ENCODE measurements at regions not wholly inside any gene's neighbourhood (a gene's known extent, or its start where the extent isn't known, plus 50 kb on each side); places are given as distances from the start of the nearest gene placed in this dataset.
"Not testable (repeated sequence)": the region's sequence is repeated elsewhere in the genome, so short reads cannot be mapped to it uniquely, and the experiment has no call there.

- peak; percentile 99 for ATAC-seq
- TF ChIP-seq GLIS3 (CRISPR knock-in tag; IDR thresholded peaks at IDR 0.05), result no peak
- no peak for TF ChIP-seq CSDC2 (CRISPR knock-in tag; IDR thresholded peaks at IDR 0.05)
- no peak for TF ChIP-seq ZNF70 (CRISPR knock-in tag; IDR thresholded peaks at IDR 0.05)
- TF ChIP-seq CSRNP3 (CRISPR knock-in tag; IDR thresholded peaks at IDR 0.05), result no peak
- no peak for TF ChIP-seq RARB (CRISPR knock-in tag; IDR thresholded peaks at IDR 0.05)
- TF ChIP-seq ZFP30 (CRISPR knock-in tag; IDR thresholded peaks at IDR 0.05), result no peak
- TF ChIP-seq TCF4 (CRISPR knock-in tag; IDR thresholded peaks at IDR 0.05; ENCODE audit: borderline replicate concordance), result no peak
- no peak for TF ChIP-seq ESRRG (CRISPR knock-in tag; IDR thresholded peaks at IDR 0.05)
- TF ChIP-seq BACH2 (CRISPR knock-in tag; IDR thresholded peaks at IDR 0.05; ENCODE audit: borderline replicate concordance), result no peak
- TF ChIP-seq ZC3H10 (CRISPR knock-in tag; IDR thresholded peaks at IDR 0.05), result no peak
- TF ChIP-seq ZNF565 (CRISPR knock-in tag; conservative IDR thresholded peaks at IDR 0.05; ENCODE audit: low read depth), result no peak
- no peak for TF ChIP-seq TSHZ2 (CRISPR knock-in tag; IDR thresholded peaks at IDR 0.05)
Measured at GRCh38 chr15:89003865-89004725, 84.2 kb upstream of the ABHD2 start.

GRCh38 chr15:89004726-89005030 is 83.6 kb upstream of the ABHD2 start:
- no peak for ATAC-seq

GRCh38 chr15:89007527-89007926 is 80.7 kb upstream of the ABHD2 start:
- not testable (repeated sequence) for ATAC-seq

More at GRCh38 chr15:89004726-89005030, 83.6 kb upstream of the ABHD2 start:
- TF ChIP-seq ZNF565 (CRISPR knock-in tag; conservative IDR thresholded peaks at IDR 0.05; ENCODE audit: low read depth) (no peak), ZFP30 (CRISPR knock-in tag; IDR thresholded peaks at IDR 0.05) (no peak), PPARA (CRISPR knock-in tag; IDR thresholded peaks at IDR 0.05; ENCODE audit: borderline replicate concordance) (no peak), ESRRG (CRISPR knock-in tag; IDR thresholded peaks at IDR 0.05) (no peak), CSRNP3 (CRISPR knock-in tag; IDR thresholded peaks at IDR 0.05) (no peak), ZNF8 (CRISPR knock-in tag; IDR thresholded peaks at IDR 0.05) (no peak), OSR1 (CRISPR knock-in tag; IDR thresholded peaks at IDR 0.05) (no peak), ZNF70 (CRISPR knock-in tag; IDR thresholded peaks at IDR 0.05) (no peak), TSHZ2 (CRISPR knock-in tag; IDR thresholded peaks at IDR 0.05) (no peak), SNAI2 (CRISPR knock-in tag; IDR thresholded peaks at IDR 0.05) (no peak), GLIS3 (CRISPR knock-in tag; IDR thresholded peaks at IDR 0.05) (no peak), TCF4 (CRISPR knock-in tag; IDR thresholded peaks at IDR 0.05; ENCODE audit: borderline replicate concordance) (no peak), CSDC2 (CRISPR knock-in tag; IDR thresholded peaks at IDR 0.05) (no peak), TOX (CRISPR knock-in tag; IDR thresholded peaks at IDR 0.05; ENCODE audit: borderline replicate concordance) (no peak), ZC3H10 (CRISPR knock-in tag; IDR thresholded peaks at IDR 0.05) (no peak)

- TF ChIP-seq ZFP30 (CRISPR knock-in tag; IDR thresholded peaks at IDR 0.05) (no peak), ZNF70 (CRISPR knock-in tag; IDR thresholded peaks at IDR 0.05) (no peak), CREB5 (CRISPR knock-in tag; IDR thresholded peaks at IDR 0.05; ENCODE audit: low read depth) (no peak), OSR1 (CRISPR knock-in tag; IDR thresholded peaks at IDR 0.05) (no peak), TCF4 (CRISPR knock-in tag; IDR thresholded peaks at IDR 0.05; ENCODE audit: borderline replicate concordance) (no peak), PPARA (CRISPR knock-in tag; IDR thresholded peaks at IDR 0.05; ENCODE audit: borderline replicate concordance) (no peak)
- no peak for ATAC-seq
Measured at GRCh38 chr15:89007989-89008388, 80.3 kb upstream of the ABHD2 start.
